KOPT-K1 (cell line): ENCODE measurements at regions not wholly inside any gene's neighbourhood (a gene's known extent, or its start where the extent isn't known, plus 50 kb on each side); places are given as distances from the start of the nearest gene placed in this dataset.

ENCODE experiments used
- H3K27ac ChIP-seq: fragments of 200-600 bp; sonication (generic); 2 replicates; pipeline ENCODE4 v1.5.1; 2016; ENCODE audit warnings: antibody characterized with exemption, mild to moderate bottlenecking, low read depth, low read length; ENCODE audit not compliant: poor library complexity, severe bottlenecking
- H3K36me3 ChIP-seq: fragments of 200-600 bp; sonication (generic); 2 replicates; pipeline ENCODE4 v1.5.1; 2017; ENCODE audit warnings: antibody characterized with exemption, mild to moderate bottlenecking, low read length, moderate library complexity; ENCODE audit not compliant: insufficient read depth
- H3K9me3 ChIP-seq: fragments of 200-600 bp; sonication (generic); 2 replicates; pipeline ENCODE4 v1.5.1; 2017; ENCODE audit warnings: antibody characterized with exemption, low read length, mild to moderate bottlenecking; ENCODE audit not compliant: insufficient read depth, poor library complexity, severe bottlenecking

- H3K36me3 ChIP-seq: no peaks in the 10 kb centered on the region
- no peak overlapping the region for H3K27ac ChIP-seq
- H3K9me3 ChIP-seq: peaks cover 35% of the 10 kb centered on the region
Measured at GRCh38 chr6:167677422-167677789, 149.3 kb upstream of the AFDN start.

GRCh38 chr6:167678102-167679101 is 148.3 kb upstream of the AFDN start:
- Histone ChIP-seq H3K27ac (no peak overlapping the region), H3K9me3 (peaks cover 26% of the 10 kb centered on the region), H3K36me3 (no peaks in the 10 kb centered on the region)

GRCh38 chr6:167679122-167679736 is 147.5 kb upstream of the AFDN start:
- Histone ChIP-seq H3K9me3 (peaks cover 20% of the 10 kb centered on the region), H3K36me3 (no peaks in the 10 kb centered on the region), H3K27ac (no peak overlapping the region)

- H3K27ac ChIP-seq: no peak overlapping the region
- no peaks in the 10 kb centered on the region for H3K36me3 ChIP-seq
- H3K9me3 ChIP-seq: peaks cover 16% of the 10 kb centered on the region
Measured at GRCh38 chr6:167679790-167680604, 146.7 kb upstream of the AFDN start.

- Histone ChIP-seq H3K36me3 (no peaks in the 10 kb centered on the region), H3K9me3 (peaks cover 13% of the 10 kb centered on the region)
Measured at GRCh38 chr6:167680605-167681149, 146.0 kb upstream of the AFDN start.

GRCh38 chr6:167682125-167682524 is 144.6 kb upstream of the AFDN start:
- no peak overlapping the region for H3K27ac ChIP-seq
- H3K36me3 ChIP-seq: no peaks in the 10 kb centered on the region
- H3K9me3 ChIP-seq: peaks cover 2% of the 10 kb centered on the region

More at GRCh38 chr6:167680605-167681149, 146.0 kb upstream of the AFDN start:
- no peak overlapping the region for H3K27ac ChIP-seq

GRCh38 chr6:167682546-167683027 is 144.1 kb upstream of the AFDN start:
- Histone ChIP-seq H3K9me3 (no peaks in the 10 kb centered on the region), H3K36me3 (no peaks in the 10 kb centered on the region), H3K27ac (no peak overlapping the region)

GRCh38 chr6:167683028-167683862 is 143.5 kb upstream of the AFDN start:
- no peak overlapping the region for H3K27ac ChIP-seq
- no peaks in the 10 kb centered on the region for H3K9me3 ChIP-seq
- no peaks in the 10 kb centered on the region for H3K36me3 ChIP-seq

- no peak overlapping the region for H3K27ac ChIP-seq
- no peaks in the 10 kb centered on the region for H3K9me3 ChIP-seq
- no peaks in the 10 kb centered on the region for H3K36me3 ChIP-seq
Measured at GRCh38 chr6:167684276-167685104, 142.2 kb upstream of the AFDN start.

- Histone ChIP-seq H3K27ac (no peak overlapping the region), H3K9me3 (no peaks in the 10 kb centered on the region), H3K36me3 (no peaks in the 10 kb centered on the region)
Measured at GRCh38 chr6:167685654-167686053, 141.1 kb upstream of the AFDN start.

GRCh38 chr6:167686204-167686893 is 140.4 kb upstream of the AFDN start:
- no peaks in the 10 kb centered on the region for H3K9me3 ChIP-seq
- H3K27ac ChIP-seq: no peak overlapping the region
- no peaks in the 10 kb centered on the region for H3K36me3 ChIP-seq

GRCh38 chr6:167687116-167687725 is 139.5 kb upstream of the AFDN start:
- H3K36me3 ChIP-seq: no peaks in the 10 kb centered on the region
- no peaks in the 10 kb centered on the region for H3K9me3 ChIP-seq
- H3K27ac ChIP-seq: no peak overlapping the region
